CD4-positive, CD25-positive, alpha-beta regulatory T cell (primary cell): ENCODE measurements at regions not wholly inside any gene's neighbourhood (a gene's known extent, or its start where the extent isn't known, plus 50 kb on each side); places are given as distances from the start of the nearest gene placed in this dataset.

Experiments used
- ATAC-seq, 2 donors: fragments of 150-1000 bp; cut with Tn5 transposase; one replicate each; pipeline ENCODE4 v1.10.0; 2021; ENCODE audit warnings: low read depth in 2 of 2, moderate number of reproducible peaks in 2 of 2, moderate library complexity in 1 of 2
- DNase-seq, 3 donors: peaks; one replicate each; pipeline versions ENCODE4 v3.0.0 to v3.0.0-alpha.2; 2012 to 2022; ENCODE audit warnings: mixed read lengths in 1 of 3
- H3K27ac ChIP-seq: one replicate; pipeline ENCODE4 v1.7.0; 2013; ENCODE audit warnings: mild to moderate bottlenecking, low read length; ENCODE audit not compliant: insufficient read depth, poor library complexity, severe bottlenecking
- H3K27me3 ChIP-seq: one replicate; pipeline ENCODE4 v1.7.0; 2013; ENCODE audit warnings: low read length; ENCODE audit not compliant: control insufficient read depth, insufficient read depth
- H3K36me3 ChIP-seq: one replicate; pipeline ENCODE4 v1.7.0; 2013; ENCODE audit warnings: mild to moderate bottlenecking, low read length, moderate library complexity; ENCODE audit not compliant: control insufficient read depth, insufficient read depth
- H3K4me1 ChIP-seq: 2 replicates; pipeline ENCODE4 v1.7.0; 2013; ENCODE audit warnings: mild to moderate bottlenecking, low read length; ENCODE audit not compliant: insufficient read depth, control insufficient read depth, poor library complexity, severe bottlenecking
- H3K4me3 ChIP-seq: one replicate; pipeline ENCODE4 v1.7.0; 2013; ENCODE audit warnings: low read depth, mild to moderate bottlenecking, low read length, moderate library complexity
- H3K9me3 ChIP-seq, 2 experiments: 1 replicate in 1 of 2; 2 replicates in 1 of 2; pipeline ENCODE4 v1.7.0; 2013; ENCODE audit warnings: low read length in 2 of 2, mild to moderate bottlenecking in 1 of 2, moderate library complexity in 1 of 2; ENCODE audit not compliant: control insufficient read depth in 2 of 2
- H3K27ac Mint-ChIP-seq, 3 donors: one replicate each; pipeline ENCODE4 v1.8.0; 2020 to 2022; ENCODE audit warnings: mild to moderate bottlenecking in 3 of 3, mixed read lengths in 3 of 3, moderate library complexity in 2 of 3
- H3K27me3 Mint-ChIP-seq: one replicate; pipeline ENCODE4 v1.8.0; 2022; ENCODE audit warnings: mild to moderate bottlenecking, mixed read lengths
- H3K36me3 Mint-ChIP-seq: one replicate; pipeline ENCODE4 v1.8.0; 2020; ENCODE audit warnings: mixed read lengths
- H3K4me1 Mint-ChIP-seq, 4 donors: one replicate each; pipeline ENCODE4 v1.8.0; 2020 to 2022; ENCODE audit warnings: mixed read lengths in 4 of 4, mild to moderate bottlenecking in 1 of 4
- H3K4me3 Mint-ChIP-seq, 4 donors: one replicate each; pipeline ENCODE4 v1.8.0; 2020 to 2022; ENCODE audit warnings: mild to moderate bottlenecking in 4 of 4, mixed read lengths in 4 of 4, moderate library complexity in 3 of 4
- H3K9me3 Mint-ChIP-seq, 7 donors: one replicate each; pipeline ENCODE4 v1.8.0; 2020 to 2022; ENCODE audit warnings: mixed read lengths in 7 of 7, mild to moderate bottlenecking in 3 of 7, moderate library complexity in 2 of 7

GRCh38 chr10:78471723-78472550 lies 438.3 kb downstream of the RPS24 start:
- Mint-ChIP-seq H3K36me3 (no peaks in the 10 kb centered on the region), H3K4me3 (no peak overlapping the region), H3K9me3 (peaks cover 0 to 1% (median 0%) of the 10 kb centered on the region in 7 donors), H3K27me3 (no peaks in the 10 kb centered on the region), H3K27ac (no peak overlapping the region), H3K4me1 (no peaks in the 10 kb centered on the region)
- H3K27ac ChIP-seq: no peak overlapping the region
- H3K4me1 ChIP-seq: no peaks in the 10 kb centered on the region
- H3K9me3 ChIP-seq: no peaks in the 10 kb centered on the region
- H3K27me3 ChIP-seq: no peaks in the 10 kb centered on the region
- ATAC-seq: no peak
- no peak for DNase-seq
- H3K4me3 ChIP-seq: no peak overlapping the region
- H3K36me3 ChIP-seq: no peaks in the 10 kb centered on the region

DNA sequence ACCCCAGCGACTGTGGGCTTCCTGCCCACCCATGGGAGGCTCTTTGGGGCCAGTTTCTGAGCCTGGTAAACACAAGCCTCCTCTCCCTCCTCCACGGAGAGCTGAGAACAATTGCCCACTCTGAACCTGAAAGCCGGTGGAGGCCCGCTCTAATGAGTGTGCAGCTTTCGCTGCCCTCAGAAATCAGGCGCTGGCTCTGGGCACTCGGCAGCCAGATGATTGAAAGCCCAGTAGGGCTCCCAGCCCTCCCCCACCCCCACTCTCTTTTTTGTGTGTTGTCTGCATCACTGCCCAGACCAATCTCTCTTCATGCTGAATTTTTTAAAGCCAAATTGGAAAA lies 438.9 kb downstream of the RPS24 start:
- Histone ChIP-seq H3K27me3 (no peaks in the 10 kb centered on the region), H3K36me3 (no peaks in the 10 kb centered on the region), H3K4me3 (no peak overlapping the region), H3K27ac (no peak overlapping the region), H3K9me3 (no peaks in the 10 kb centered on the region), H3K4me1 (no peaks in the 10 kb centered on the region)
- no peak for DNase-seq
- Mint-ChIP-seq H3K27me3 (no peaks in the 10 kb centered on the region), H3K27ac (no peak overlapping the region), H3K4me3 (no peak overlapping the region), H3K9me3 (no peaks in the 10 kb centered on the region), H3K36me3 (no peaks in the 10 kb centered on the region), H3K4me1 (no peaks in the 10 kb centered on the region)
- no peak for ATAC-seq

GRCh38 chr10:78473006-78473405 lies 439.3 kb downstream of the RPS24 start:
- Mint-ChIP-seq H3K4me3 (no peak overlapping the region), H3K27ac (no peak overlapping the region), H3K4me1 (no peaks in the 10 kb centered on the region), H3K27me3 (no peaks in the 10 kb centered on the region), H3K36me3 (no peaks in the 10 kb centered on the region), H3K9me3 (no peaks in the 10 kb centered on the region)
- DNase-seq: no peak
- Histone ChIP-seq H3K27me3 (no peaks in the 10 kb centered on the region), H3K27ac (no peak overlapping the region), H3K4me3 (no peak overlapping the region), H3K36me3 (no peaks in the 10 kb centered on the region), H3K4me1 (no peaks in the 10 kb centered on the region), H3K9me3 (no peaks in the 10 kb centered on the region)
- ATAC-seq: no peak

- DNase-seq (no peak), ATAC-seq (no peak)
- no peaks in the 10 kb centered on the region for H3K36me3 Mint-ChIP-seq
- no peaks in the 10 kb centered on the region for H3K4me1 Mint-ChIP-seq
- H3K4me1 ChIP-seq: no peaks in the 10 kb centered on the region
- no peaks in the 10 kb centered on the region for H3K9me3 ChIP-seq
- H3K27ac ChIP-seq: no peak overlapping the region
- no peaks in the 10 kb centered on the region for H3K27me3 Mint-ChIP-seq
- H3K4me3 Mint-ChIP-seq: no peak overlapping the region
- H3K27me3 ChIP-seq: peaks cover 1% of the 10 kb centered on the region
- H3K36me3 ChIP-seq: no peaks in the 10 kb centered on the region
- no peak overlapping the region for H3K4me3 ChIP-seq
- H3K27ac Mint-ChIP-seq: peak overlapping the region in 1 of 3 donors; percentile 7
- H3K9me3 Mint-ChIP-seq: no peaks in the 10 kb centered on the region
Observed at GRCh38 chr10:78474743-78475142, 441.1 kb downstream of the RPS24 start.

GRCh38 chr10:78475437-78475836 lies 441.8 kb downstream of the RPS24 start:
- Histone ChIP-seq H3K4me3 (no peak overlapping the region), H3K36me3 (no peaks in the 10 kb centered on the region), H3K4me1 (no peaks in the 10 kb centered on the region), H3K27me3 (peaks cover 2% of the 10 kb centered on the region), H3K27ac (no peak overlapping the region), H3K9me3 (no peaks in the 10 kb centered on the region)
- ATAC-seq (no peak), DNase-seq (no peak)
- H3K27ac Mint-ChIP-seq: no peak overlapping the region
- no peak overlapping the region for H3K4me3 Mint-ChIP-seq
- H3K4me1 Mint-ChIP-seq: no peaks in the 10 kb centered on the region
- H3K36me3 Mint-ChIP-seq: no peaks in the 10 kb centered on the region
- H3K27me3 Mint-ChIP-seq: peaks cover 4% of the 10 kb centered on the region
- H3K9me3 Mint-ChIP-seq: no peaks in the 10 kb centered on the region

GRCh38 chr10:78476156-78476555 lies 442.5 kb downstream of the RPS24 start:
- Histone ChIP-seq H3K4me1 (no peaks in the 10 kb centered on the region), H3K27me3 (peaks cover 2% of the 10 kb centered on the region), H3K4me3 (no peak overlapping the region), H3K9me3 (no peaks in the 10 kb centered on the region), H3K36me3 (no peaks in the 10 kb centered on the region), H3K27ac (no peak overlapping the region)
- DNase-seq (no peak), ATAC-seq (no peak)
- no peaks in the 10 kb centered on the region for H3K36me3 Mint-ChIP-seq
- no peak overlapping the region for H3K4me3 Mint-ChIP-seq
- peaks cover 6% of the 10 kb centered on the region for H3K27me3 Mint-ChIP-seq
- H3K4me1 Mint-ChIP-seq: no peaks in the 10 kb centered on the region
- H3K27ac Mint-ChIP-seq: no peak overlapping the region
- H3K9me3 Mint-ChIP-seq: no peaks in the 10 kb centered on the region

DNA sequence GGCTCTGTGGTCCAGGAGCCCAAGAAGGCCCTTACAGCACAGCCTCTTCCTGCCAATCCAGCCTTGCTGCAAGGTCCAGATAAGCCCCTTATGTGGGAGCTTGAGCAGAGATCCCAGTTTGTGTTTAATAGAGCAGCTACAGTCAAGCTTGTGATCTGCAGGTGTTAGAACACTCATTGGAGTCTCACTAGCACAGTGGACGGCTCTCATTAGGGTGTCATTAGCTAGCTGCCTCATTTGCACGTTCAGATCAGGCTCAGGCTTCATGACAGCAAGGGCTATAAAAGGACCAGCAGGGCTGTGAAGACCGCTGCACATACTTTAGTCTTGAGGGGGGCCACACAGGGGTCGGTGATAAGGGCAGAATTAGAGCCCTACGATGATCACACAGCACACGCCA lies 443.2 kb downstream of the RPS24 start:
- Mint-ChIP-seq H3K27me3 (peaks cover 6% of the 10 kb centered on the region), H3K36me3 (no peaks in the 10 kb centered on the region), H3K4me3 (no peak overlapping the region), H3K27ac (no peak overlapping the region), H3K9me3 (no peaks in the 10 kb centered on the region), H3K4me1 (no peaks in the 10 kb centered on the region)
- no peaks in the 10 kb centered on the region for H3K36me3 ChIP-seq
- H3K27ac ChIP-seq: no peak overlapping the region
- peaks cover 2% of the 10 kb centered on the region for H3K27me3 ChIP-seq
- no peak for DNase-seq
- ATAC-seq: no peak
- no peak overlapping the region for H3K4me3 ChIP-seq
- H3K4me1 ChIP-seq: no peaks in the 10 kb centered on the region
- no peaks in the 10 kb centered on the region for H3K9me3 ChIP-seq

- Histone ChIP-seq H3K4me3 (no peak overlapping the region), H3K27me3 (peaks cover 2% of the 10 kb centered on the region), H3K27ac (no peak overlapping the region), H3K9me3 (no peaks in the 10 kb centered on the region), H3K4me1 (no peaks in the 10 kb centered on the region), H3K36me3 (no peaks in the 10 kb centered on the region)
- Mint-ChIP-seq H3K9me3 (no peaks in the 10 kb centered on the region), H3K4me3 (no peak overlapping the region), H3K4me1 (no peaks in the 10 kb centered on the region), H3K27me3 (peaks cover 14% of the 10 kb centered on the region), H3K36me3 (no peaks in the 10 kb centered on the region), H3K27ac (no peak overlapping the region)
- ATAC-seq (no peak), DNase-seq (no peak)
Observed at GRCh38 chr10:78478919-78479318, 445.3 kb downstream of the RPS24 start.
